ENCODE measurements at regions not wholly inside any gene's neighbourhood (a gene's known extent, or its start where the extent isn't known, plus 50 kb on each side); places are given as distances from the start of the nearest gene placed in this dataset.
"Not testable (repeated sequence)": the region's sequence is repeated elsewhere in the genome, so short reads cannot be mapped to it uniquely, and the experiment has no call there.

DNA sequence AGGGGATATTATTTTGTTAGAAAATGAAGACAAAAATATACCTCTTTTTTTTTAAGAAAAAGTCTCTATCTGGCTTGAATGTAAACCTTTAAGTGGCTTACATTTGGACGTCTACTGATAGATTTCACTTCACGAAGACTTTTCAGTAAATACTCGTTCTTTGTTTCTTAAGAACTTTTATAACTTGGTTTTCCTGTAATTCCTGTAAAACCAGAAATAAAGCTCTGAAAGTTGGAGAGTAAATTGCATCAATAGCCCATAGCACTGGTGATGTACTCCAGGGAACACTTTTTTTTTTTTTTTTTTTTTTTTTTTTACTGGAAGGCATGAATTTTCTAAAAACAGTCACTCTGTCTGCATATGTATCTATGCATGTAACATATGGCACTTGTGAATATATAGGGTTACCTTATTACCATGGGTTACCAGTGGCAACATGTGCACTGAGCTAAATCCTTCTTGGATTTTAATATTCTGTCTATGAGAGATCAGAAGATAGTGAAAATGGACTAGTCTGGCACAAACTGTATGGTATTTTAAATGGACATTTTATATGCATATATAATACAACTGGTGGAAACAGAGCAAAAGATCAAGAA is 309.2 kb upstream of the TCF4 start:
- no peak for TF ChIP-seq CTCF (IDR thresholded peaks at IDR 0.05; ENCODE audit: control insufficient read depth, extremely low read depth, insufficient read depth)
- peak; percentile 6 for DNase-seq (ENCODE audit: low read depth)
- H3K4me3 ChIP-seq (ENCODE audit: low read depth, low read length) = no peak overlapping the region

DNA sequence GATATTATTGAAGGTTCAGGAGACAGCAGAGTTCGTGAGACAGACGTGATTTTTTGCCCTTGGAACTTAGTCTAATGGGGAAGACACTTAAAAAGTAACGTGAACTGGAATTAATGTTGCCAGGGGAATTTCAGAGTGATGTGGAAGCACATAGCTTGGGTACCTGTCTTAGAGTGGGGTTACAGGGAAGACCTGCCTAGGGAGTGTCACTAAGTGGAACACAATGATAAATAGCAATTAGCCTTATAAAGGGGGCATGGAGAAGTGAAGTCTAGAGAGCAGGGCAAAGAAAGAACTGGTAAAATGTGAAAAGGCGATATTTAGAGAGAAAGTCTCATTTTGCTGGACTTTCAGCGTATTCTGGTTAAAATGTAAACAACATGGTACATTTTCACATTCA is 306.0 kb upstream of the TCF4 start:
- no peak overlapping the region for H3K4me3 ChIP-seq (ENCODE audit: low read depth, low read length)
- DNase-seq (ENCODE audit: low read depth) = no peak
- TF ChIP-seq CTCF (IDR thresholded peaks at IDR 0.05; ENCODE audit: control insufficient read depth, extremely low read depth, insufficient read depth) = no peak

- peak overlapping the region; percentile 30 for H3K4me3 ChIP-seq (ENCODE audit: low read depth, low read length)
- not testable (repeated sequence) for DNase-seq (ENCODE audit: low read depth)
Measured at GRCh38 chr18:55892862-55893813, 305.1 kb upstream of the TCF4 start.

GRCh38 chr18:55886886-55887285 is 298.9 kb upstream of the TCF4 start:
- no peak for TF ChIP-seq CTCF (IDR thresholded peaks at IDR 0.05; ENCODE audit: control insufficient read depth, extremely low read depth, insufficient read depth)
- H3K4me3 ChIP-seq (ENCODE audit: low read depth, low read length) = no peak overlapping the region
- DNase-seq (ENCODE audit: low read depth) = no peak

DNA sequence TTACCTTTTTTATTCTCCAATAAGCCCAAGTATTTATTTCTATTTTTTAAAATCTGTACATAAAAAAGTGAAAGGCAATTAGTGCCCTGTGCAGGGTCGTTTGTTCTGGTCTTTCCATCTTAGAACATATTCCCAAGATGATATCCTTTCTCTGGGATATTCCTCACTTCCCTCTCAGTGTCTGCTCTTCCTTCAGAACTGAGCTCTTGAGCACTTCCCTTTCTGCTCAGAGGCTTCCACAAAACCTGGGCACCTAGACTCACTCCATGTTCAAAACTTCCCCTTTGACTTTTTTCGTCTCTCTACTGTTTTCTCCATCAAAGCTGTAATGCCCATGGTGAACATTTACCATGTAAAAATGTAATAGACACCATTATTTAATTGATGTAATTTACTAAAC is 296.5 kb upstream of the TCF4 start:
- no peak overlapping the region for H3K4me3 ChIP-seq (ENCODE audit: low read depth, low read length)
- DNase-seq (ENCODE audit: low read depth) = no peak
- TF ChIP-seq CTCF (IDR thresholded peaks at IDR 0.05; ENCODE audit: control insufficient read depth, extremely low read depth, insufficient read depth) = no peak

DNA sequence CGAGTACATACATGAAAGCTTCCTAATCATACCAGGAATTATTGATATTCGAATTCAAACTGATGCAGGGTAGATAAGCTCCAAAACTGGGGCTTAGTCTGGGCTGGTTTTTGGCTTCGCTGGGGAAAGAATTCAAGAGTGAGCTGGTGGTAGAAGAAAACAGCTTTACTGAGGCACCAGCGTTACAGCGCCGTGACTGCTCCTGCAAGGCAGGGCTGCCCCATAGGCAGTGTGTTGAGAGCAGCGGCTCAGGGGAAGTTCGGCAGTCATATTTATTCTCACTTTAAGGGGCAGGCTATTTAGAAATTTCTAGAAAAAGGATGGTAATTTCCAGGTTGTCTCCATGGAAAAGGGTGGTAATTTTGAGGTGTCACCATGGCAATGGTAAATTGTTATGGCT is 292.6 kb upstream of the TCF4 start:
- no peak overlapping the region for H3K4me3 ChIP-seq (ENCODE audit: low read depth, low read length)
- DNase-seq (ENCODE audit: low read depth) = no peak
- TF ChIP-seq CTCF (IDR thresholded peaks at IDR 0.05; ENCODE audit: control insufficient read depth, extremely low read depth, insufficient read depth) = no peak

DNA sequence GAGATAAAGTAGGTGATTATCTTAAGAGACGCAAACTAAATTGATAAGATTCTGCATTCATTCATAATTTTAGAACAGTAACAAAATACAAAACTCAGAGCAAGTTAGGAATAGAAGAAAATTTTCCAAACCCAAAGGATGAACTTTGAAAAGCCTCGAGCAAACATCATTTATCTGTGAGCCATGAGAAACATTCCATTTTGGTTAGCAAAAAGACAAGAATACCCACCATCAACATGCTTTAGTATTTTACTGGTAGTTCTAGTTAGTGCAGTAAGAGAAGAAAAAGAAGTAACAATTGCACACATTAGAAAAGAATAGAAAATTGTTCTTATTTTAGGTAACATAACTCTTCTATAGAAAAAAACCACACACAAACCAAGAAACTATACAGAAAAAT is 291.3 kb upstream of the TCF4 start:
- DNase-seq (ENCODE audit: low read depth) = no peak
- no peak for TF ChIP-seq CTCF (IDR thresholded peaks at IDR 0.05; ENCODE audit: control insufficient read depth, extremely low read depth, insufficient read depth)

More for the DNA sequence above, 291.3 kb upstream of the TCF4 start:
- no peak overlapping the region for H3K4me3 ChIP-seq (ENCODE audit: low read depth, low read length)

Measured in LNCaP clone FGC (cell line).